ENCODE measurements at regions not wholly inside any gene's neighbourhood (a gene's known extent, or its start where the extent isn't known, plus 50 kb on each side); places are given as distances from the start of the nearest gene placed in this dataset.

DNA sequence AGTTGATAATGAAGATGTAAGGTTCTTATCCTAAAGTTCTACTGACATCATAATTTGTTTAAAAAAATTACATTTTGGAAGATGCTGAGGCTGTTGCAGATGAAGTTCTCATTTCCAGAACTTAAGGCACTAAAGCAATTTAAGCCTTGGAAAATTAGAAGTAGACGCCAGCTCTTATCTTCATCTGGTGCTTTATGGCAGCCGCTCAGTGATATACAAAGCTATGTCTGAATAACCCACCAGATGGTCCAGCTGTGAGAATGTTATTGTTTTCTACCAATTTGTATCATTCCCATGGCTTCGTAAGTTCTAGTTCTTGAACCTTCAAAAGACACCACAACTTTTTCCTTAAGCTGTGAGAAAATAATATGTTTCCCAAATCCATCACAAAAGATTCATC, 212.1 kb upstream of the ARID2 start (continued):
- TF ChIP-seq, protein P1, sequence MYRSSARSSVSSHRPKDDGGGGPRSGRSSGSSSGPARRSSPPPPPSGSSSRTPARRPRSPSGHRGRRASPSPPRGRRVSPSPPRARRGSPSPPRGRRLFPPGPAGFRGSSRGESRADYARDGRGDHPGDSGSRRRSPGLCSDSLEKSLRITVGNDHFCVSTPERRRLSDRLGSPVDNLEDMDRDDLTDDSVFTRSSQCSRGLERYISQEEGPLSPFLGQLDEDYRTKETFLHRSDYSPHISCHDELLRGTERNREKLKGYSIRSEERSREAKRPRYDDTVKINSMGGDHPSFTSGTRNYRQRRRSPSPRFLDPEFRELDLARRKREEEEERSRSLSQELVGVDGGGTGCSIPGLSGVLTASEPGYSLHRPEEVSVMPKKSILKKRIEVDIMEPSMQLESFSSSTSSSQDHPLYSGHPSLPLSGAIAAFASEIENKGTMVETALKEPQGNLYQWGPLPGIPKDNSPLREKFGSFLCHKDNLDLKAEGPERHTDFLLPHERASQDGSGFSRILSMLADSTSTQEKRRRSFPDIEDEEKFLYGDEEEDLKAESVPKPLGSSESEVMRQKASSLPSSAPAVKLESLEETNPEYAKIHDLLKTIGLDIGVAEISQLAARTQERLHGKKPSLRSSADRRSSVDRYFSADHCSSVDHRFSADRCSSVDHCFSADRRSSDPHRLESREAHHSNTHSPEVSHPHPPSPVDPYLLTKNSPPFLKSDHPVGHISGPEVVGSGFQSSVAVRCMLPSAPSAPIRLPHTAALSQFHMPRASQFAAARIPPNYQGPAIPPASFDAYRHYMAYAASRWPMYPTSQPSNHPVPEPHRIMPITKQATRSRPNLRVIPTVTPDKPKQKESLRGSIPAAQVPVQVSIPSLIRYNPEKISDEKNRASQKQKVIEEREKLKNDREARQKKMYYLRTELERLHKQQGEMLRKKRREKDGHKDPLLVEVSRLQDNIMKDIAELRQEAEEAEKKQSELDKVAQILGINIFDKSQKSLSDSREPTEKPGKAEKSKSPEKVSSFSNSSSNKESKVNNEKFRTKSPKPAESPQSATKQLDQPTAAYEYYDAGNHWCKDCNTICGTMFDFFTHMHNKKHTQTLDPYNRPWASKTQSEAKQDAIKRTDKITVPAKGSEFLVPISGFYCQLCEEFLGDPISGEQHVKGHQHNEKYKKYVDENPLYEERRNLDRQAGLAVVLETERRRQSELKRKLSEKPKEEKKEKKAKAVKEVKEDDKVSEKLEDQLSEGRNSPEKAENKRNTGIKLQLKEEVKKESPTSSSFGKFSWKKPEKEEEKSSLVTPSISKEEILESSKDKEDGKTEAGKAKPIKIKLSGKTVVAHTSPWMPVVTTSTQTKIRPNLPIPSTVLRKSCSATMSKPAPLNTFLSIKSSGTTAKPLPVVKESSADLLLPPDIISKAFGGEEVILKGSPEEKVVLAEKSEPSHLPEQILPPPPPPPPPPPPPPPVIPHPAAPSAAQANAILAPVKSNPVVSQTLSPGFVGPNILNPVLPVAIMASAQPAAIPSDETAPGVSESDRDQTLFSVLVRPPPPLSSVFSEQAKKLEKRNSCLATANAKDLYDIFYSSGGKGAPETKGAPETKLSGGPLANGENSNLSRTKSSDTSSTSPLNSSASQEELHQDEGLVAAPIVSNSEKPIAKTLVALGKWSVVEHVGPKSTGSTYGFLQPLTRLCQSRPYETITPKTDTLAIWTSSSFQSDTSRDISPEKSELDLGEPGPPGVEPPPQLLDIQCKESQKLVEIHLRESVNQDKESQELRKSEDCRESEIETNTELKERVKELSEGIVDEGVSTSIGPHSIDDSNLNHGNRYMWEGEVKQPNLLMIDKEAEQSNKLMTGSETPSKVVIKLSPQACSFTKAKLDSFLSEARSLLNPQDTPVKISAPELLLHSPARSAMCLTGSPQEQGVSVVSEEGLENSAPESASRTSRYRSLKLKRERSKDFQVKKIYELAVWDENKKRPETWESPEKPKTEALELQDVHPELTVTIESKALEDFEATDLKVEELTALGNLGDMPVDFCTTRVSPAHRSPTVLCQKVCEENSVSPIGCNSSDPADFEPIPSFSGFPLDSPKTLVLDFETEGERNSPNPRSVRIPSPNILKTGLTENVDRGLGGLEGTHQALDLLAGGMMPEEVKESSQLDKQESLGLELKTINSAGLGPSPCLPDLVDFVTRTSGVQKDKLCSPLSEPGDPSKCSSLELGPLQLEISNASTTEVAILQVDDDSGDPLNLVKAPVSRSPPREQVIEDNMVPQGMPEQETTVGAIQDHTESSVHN (CRISPR knock-in tag; IDR thresholded peaks at IDR 0.05): no peak
- TF ChIP-seq ZNF44 (CRISPR knock-in tag; IDR thresholded peaks at IDR 0.05) (no peak), NCOA2 (CRISPR knock-in tag; IDR thresholded peaks at IDR 0.05) (no peak), ZNF205 (CRISPR knock-in tag; IDR thresholded peaks at IDR 0.05) (no peak)
